OCI-LY7 (cell line): ENCODE measurements at regions not wholly inside any gene's neighbourhood (a gene's known extent, or its start where the extent isn't known, plus 50 kb on each side); places are given as distances from the start of the nearest gene placed in this dataset.

Experiments used
- BruUV-seq: library from RNA; stranded (reverse); fragments of 400-500 nt; replicated peaks from 2 replicates; lab custom pipeline; 2021; lab: Mats Ljungman, UMichigan
- CTCF ChIA-PET: fragments of 300-600 bp; sonication (Branson Sonifier 250); formaldehyde crosslinking; loops from one replicate; lab custom pipeline; 2022; ENCODE audit warnings: antibody characterized with exemption; ENCODE audit not compliant: unreplicated experiment; lab: Charles Lee
- POLR2A ChIA-PET: fragments of 300-600 bp; sonication (Branson Sonifier 250); formaldehyde crosslinking; loops from one replicate; lab custom pipeline; 2022; ENCODE audit warnings: antibody characterized with exemption; lab: Charles Lee
- DNase-seq: peaks from one replicate; pipeline ENCODE4 v3.0.0-alpha.2; 2015; ENCODE audit warnings: low spot score
- H2AFZ ChIP-seq: fragments of 200-600 bp; sonication (generic), shearing (Covaris generic); 2 replicates; pipeline ENCODE4 v1.6.1; 2014; ENCODE audit warnings: mild to moderate bottlenecking, antibody characterized with exemption, low read length, moderate library complexity
- H3K27ac ChIP-seq: fragments of 200-600 bp; sonication (generic); 2 replicates; pipeline ENCODE4 v1.5.1; 2014; ENCODE audit warnings: mixed run types, low read depth, mild to moderate bottlenecking, moderate library complexity, low read length, inconsistent platforms; ENCODE audit not compliant: poor library complexity, severe bottlenecking
- H3K36me3 ChIP-seq: fragments of 200-600 bp; sonication (generic); 2 replicates; pipeline ENCODE4 v1.6.1; 2014; ENCODE audit warnings: mild to moderate bottlenecking, antibody characterized with exemption, low read length, moderate library complexity, mixed read lengths; ENCODE audit not compliant: insufficient read depth
- H3K4me1 ChIP-seq: fragments of 200-600 bp; sonication (generic); 2 replicates; pipeline ENCODE4 v1.5.1; 2014; ENCODE audit warnings: mild to moderate bottlenecking, low read length; ENCODE audit not compliant: insufficient read depth, poor library complexity, severe bottlenecking
- H3K4me2 ChIP-seq: fragments of 200-600 bp; sonication (generic); 2 replicates; pipeline ENCODE4 v1.6.1; 2014; ENCODE audit warnings: mild to moderate bottlenecking, low read length
- H3K4me3 ChIP-seq: fragments of 200-600 bp; sonication (generic); 2 replicates; pipeline ENCODE4 v1.5.1; 2014; ENCODE audit warnings: mild to moderate bottlenecking, low read depth, low read length; ENCODE audit not compliant: poor library complexity, severe bottlenecking
- H3K79me2 ChIP-seq: fragments of 200-600 bp; sonication (generic); 2 replicates; pipeline ENCODE4 v1.6.1; 2016; ENCODE audit warnings: low read depth, mild to moderate bottlenecking, low read length, moderate library complexity, mixed read lengths; ENCODE audit not compliant: insufficient read depth
- H3K9me2 ChIP-seq: fragments of 200-600 bp; sonication (generic); 2 replicates; pipeline ENCODE4 v1.6.1; 2016; ENCODE audit warnings: mild to moderate bottlenecking, low read length, mixed read lengths; ENCODE audit not compliant: insufficient read depth
- H3K9me3 ChIP-seq: fragments of 200-600 bp; sonication (generic); 2 replicates; pipeline ENCODE4 v1.6.1; 2014; ENCODE audit warnings: mild to moderate bottlenecking, mixed run types, low read length, mixed read lengths
- H4K20me1 ChIP-seq: fragments of 200-600 bp; sonication (generic); 2 replicates; pipeline ENCODE4 v1.6.1; 2014; ENCODE audit warnings: mild to moderate bottlenecking, antibody characterized with exemption, low read length, moderate library complexity, mixed read lengths; ENCODE audit not compliant: insufficient read depth
- CTCF ChIP-seq: fragments of 200-600 bp; sonication (generic); conservative IDR thresholded peaks from 2 replicates; pipeline ENCODE4 v1.5.1; 2014; ENCODE audit warnings: mild to moderate bottlenecking, antibody characterized with exemption, low read length, moderate library complexity, mixed read lengths
- EZH2phosphoT487 ChIP-seq: fragments of 200-600 bp; sonication (generic); IDR thresholded peaks from 2 replicates; pipeline ENCODE4 v1.6.1; 2018; ENCODE audit warnings: low read depth, borderline replicate concordance, mild to moderate bottlenecking, mixed run types, antibody characterized with exemption, low read length, moderate library complexity, mixed read lengths
- intact Hi-C: fragments of 100-400 bp; cut with micrococcal nuclease; formaldehyde crosslinking; loops from one replicate; pipeline ENCODE4 v1.10.0; 2022; ENCODE audit not compliant: unreplicated experiment

GRCh38 chr14:36069535-36069900 is 107.0 kb downstream of the PTCSC3 start:
- POLR2A ChIA-PET, result no interaction called here
- peak; percentile 59 for DNase-seq
- no peak overlapping the region for H3K4me2 ChIP-seq

GRCh38 chr14:36068777-36069534 is 107.6 kb downstream of the PTCSC3 start:
- Histone ChIP-seq H3K4me2 (no peak overlapping the region), H3K27ac (no peak overlapping the region), H3K4me1 (peaks cover 6% of the 10 kb centered on the region), H3K36me3 (no peaks in the 10 kb centered on the region), H4K20me1 (no peaks in the 10 kb centered on the region), H3K9me2 (no peaks in the 10 kb centered on the region), H3K9me3 (no peaks in the 10 kb centered on the region), H2AFZ (no peak overlapping the region; the same call in 1 of the 2 replicates), H3K4me3 (no peak overlapping the region), H3K79me2 (no peaks in the 10 kb centered on the region)
- CTCF ChIA-PET, result no interaction called here
- TF ChIP-seq CTCF (no peak), EZH2phosphoT487 (no peak)
- BruUV-seq, result no TSS peak
- POLR2A ChIA-PET, result interaction anchor here (0.6 to 1.0 kb wide), 2 partner anchors 186 to 228 kb away, joined by 3 read pairs; no protein-coding TSS in a partner anchor
- no peak for DNase-seq
- intact Hi-C loops, result loop anchor here (5.0 to 10.0 kb wide), 2 partner anchors 112 to 184 kb away; no protein-coding TSS in a partner anchor

More at GRCh38 chr14:36069535-36069900, 107.0 kb downstream of the PTCSC3 start:
- Histone ChIP-seq H3K79me2 (no peaks in the 10 kb centered on the region), H3K9me2 (no peaks in the 10 kb centered on the region), H3K9me3 (no peaks in the 10 kb centered on the region), H3K4me1 (peaks cover 6% of the 10 kb centered on the region), H4K20me1 (no peaks in the 10 kb centered on the region), H3K4me3 (no peak overlapping the region), H3K27ac (no peak overlapping the region), H3K36me3 (no peaks in the 10 kb centered on the region), H2AFZ (peak overlapping the region; percentile 21; the same call in 1 of the 2 replicates)
- BruUV-seq, result no TSS peak
- TF ChIP-seq CTCF (peak; percentile 87), EZH2phosphoT487 (no peak)
- intact Hi-C loops, result loop anchor here (5.0 to 10.0 kb wide), 2 partner anchors 112 to 185 kb away; no protein-coding TSS in a partner anchor
- CTCF ChIA-PET, result interaction anchor here (0.6 kb wide), 2 partner anchors 98 to 865 kb away, joined by 3 to 5 read pairs; no protein-coding TSS in a partner anchor
